Body of pancreas (tissue), 4 donors: ENCODE measurements at regions not wholly inside any gene's neighbourhood (a gene's known extent, or its start where the extent isn't known, plus 50 kb on each side); places are given as distances from the start of the nearest gene placed in this dataset.
"Not testable (repeated sequence)": the region's sequence is repeated elsewhere in the genome, so short reads cannot be mapped to it uniquely, and the experiment has no call there.

Source experiments
- ATAC-seq: fragments of 150-250 bp; one replicate; pipeline ENCODE4 v1.9.1; 2016
- DNase-seq, 4 donors: peaks; one replicate each; pipeline ENCODE4 v3.0.0-alpha.2; 2019
- H3K27ac ChIP-seq, 4 donors: fragments of 200-600 bp; sonication (generic); 1 replicate in 3 of 4; 2 replicates in 1 of 4; pipeline versions ENCODE4 v1.5.1 to v1.6.1; 2016 to 2019; ENCODE audit warnings: mild to moderate bottlenecking in 1 of 4, mixed read lengths in 1 of 4, moderate library complexity in 1 of 4
- H3K27me3 ChIP-seq, 2 donors: fragments of 200-600 bp; sonication (generic); one replicate each; pipeline ENCODE4 v1.6.0; 2016; ENCODE audit warnings: mild to moderate bottlenecking in 1 of 2
- H3K36me3 ChIP-seq, 2 donors: fragments of 200-600 bp; sonication (generic); replicated peaks in 1 of 2; 2 replicates each; pipeline ENCODE4 v1.5.1; 2016; ENCODE audit warnings: low read depth in 2 of 2; ENCODE audit not compliant: insufficient read depth in 1 of 2
- H3K4me1 ChIP-seq: fragments of 200-600 bp; sonication (generic); one replicate; pipeline ENCODE4 v1.6.0; 2016
- H3K4me3 ChIP-seq, 2 donors: fragments of 200-600 bp; sonication (generic); 1 replicate in 1 of 2; 2 replicates in 1 of 2; pipeline ENCODE4 v1.5.1; 2016 to 2019
- H3K9me3 ChIP-seq, 3 donors: fragments of 200-600 bp; sonication (generic); 1 replicate in 2 of 3; 2 replicates in 1 of 3; pipeline ENCODE4 v1.5.1; 2016
- CTCF ChIP-seq, 7 experiments: fragments of 450-650 bp in 4 of 7; fragments of 200-600 bp in 3 of 7; sonication (generic) in 3 of 7; IDR thresholded peaks; one replicate each; pipeline ENCODE4 v1.5.1; 2016 to 2019; ENCODE audit warnings: antibody characterized with exemption in 7 of 7
- POLR2A ChIP-seq, 3 donors: fragments of 450-650 bp; IDR thresholded peaks; one replicate each; pipeline ENCODE4 v1.6.1; 2016; ENCODE audit warnings: antibody characterized with exemption in 3 of 3, mild to moderate bottlenecking in 2 of 3
- WGBS, 2 donors: methylation state at CpG; one replicate each; pipeline ENCODE4 v1.1.5; 2017; 5-methylcytosine and 5-hydroxymethylcytosine counted together
- intact Hi-C: fragments of 100-400 bp; cut with DNase I; formaldehyde crosslinking; loops from one replicate; pipeline ENCODE4 v1.15.1; 2023

- Histone ChIP-seq H3K36me3 (no peaks in the 10 kb centered on the region), H3K4me3 (no peak overlapping the region), H3K4me1 (no peaks in the 10 kb centered on the region), H3K27me3 (peaks cover 0 to 39% of the 10 kb centered on the region in 2 donors), H3K27ac (no peak overlapping the region), H3K9me3 (no peaks in the 10 kb centered on the region)
- intact Hi-C loops: no loop called here
- no peak for TF ChIP-seq POLR2A (IDR thresholded peaks at IDR 0.05)
- no peak for TF ChIP-seq CTCF (IDR thresholded peaks at IDR 0.05)
- ATAC-seq (no peak), DNase-seq (no peak)
- WGBS, 2 donors: 3% methylated on average over 27 of the region's 27 CpGs
These were observed 106.6 kb downstream of the TRIM27 start for GRCh38 chr6:28816909-28817807.

GRCh38 chr6:28817808-28818145 lies 106.0 kb downstream of the TRIM27 start:
- Histone ChIP-seq H3K27ac (no peak overlapping the region), H3K4me3 (no peak overlapping the region), H3K36me3 (no peaks in the 10 kb centered on the region), H3K9me3 (no peaks in the 10 kb centered on the region), H3K27me3 (peaks cover 0 to 36% of the 10 kb centered on the region in 2 donors), H3K4me1 (no peaks in the 10 kb centered on the region)
- DNase-seq (no peak), ATAC-seq (no peak)
- 5 to 7% methylated on average over 7 of the region's 7 CpGs for WGBS, 2 donors
- TF ChIP-seq CTCF (IDR thresholded peaks at IDR 0.05): no peak
- TF ChIP-seq POLR2A (IDR thresholded peaks at IDR 0.05): no peak
- intact Hi-C loops: no loop called here

DNA sequence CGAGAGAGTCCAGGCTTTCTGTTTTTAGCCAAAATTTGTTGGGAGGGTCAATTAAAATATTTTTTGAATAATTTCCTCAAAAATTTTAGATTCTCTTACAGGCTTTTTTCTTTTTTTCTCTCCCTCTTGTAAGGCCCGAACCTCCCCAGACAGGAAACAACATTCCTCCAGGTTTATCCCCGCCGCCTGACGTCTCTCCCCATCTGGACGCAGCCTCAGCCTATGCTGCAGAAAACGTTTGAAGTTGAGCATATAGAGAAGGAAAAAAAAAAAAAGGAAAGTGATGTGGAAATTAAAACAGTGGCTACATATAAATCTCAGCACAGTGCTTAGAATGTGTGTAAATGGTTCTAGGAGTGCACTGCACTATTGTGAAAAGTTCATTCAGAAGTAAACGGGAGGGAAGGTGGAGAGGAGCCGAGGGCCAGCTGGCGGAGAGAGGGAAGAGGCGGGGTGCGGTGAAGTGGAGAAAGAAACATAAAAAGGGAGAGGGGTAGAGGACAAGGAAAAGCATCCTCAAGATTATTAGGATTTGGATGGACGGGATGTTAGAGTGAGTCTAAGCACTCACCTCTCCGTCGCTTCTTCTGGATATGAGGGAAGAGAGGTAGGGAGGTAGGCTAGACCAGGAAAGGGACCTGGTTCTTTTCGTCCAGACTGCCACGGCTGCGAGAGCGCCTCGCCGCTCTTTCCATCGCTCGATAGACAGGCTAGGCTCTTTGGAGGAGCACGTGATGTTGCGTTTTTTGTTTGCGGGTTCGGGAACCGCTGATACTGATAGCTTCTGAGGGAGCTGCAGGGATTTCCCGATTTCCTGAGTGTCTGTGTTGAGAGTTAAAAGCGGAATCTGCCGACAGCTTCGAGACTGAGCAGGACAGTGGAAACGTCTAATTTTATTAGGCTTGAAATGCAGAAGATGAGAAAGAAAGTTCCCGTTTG lies 98.7 kb downstream of the TRIM27 start:
- no peak overlapping the region for H3K4me3 ChIP-seq
- intact Hi-C loops: no loop called here
- no peak for TF ChIP-seq POLR2A (IDR thresholded peaks at IDR 0.05)
- no peak for TF ChIP-seq CTCF (IDR thresholded peaks at IDR 0.05)
- no peaks in the 10 kb centered on the region for H3K36me3 ChIP-seq
- ATAC-seq (no peak), DNase-seq (no peak)
- H3K27ac ChIP-seq: no peak overlapping the region
- peaks cover 0 to 5% (median 0%) of the 10 kb centered on the region in 3 donors for H3K9me3 ChIP-seq
- peaks cover 0 to 33% of the 10 kb centered on the region in 2 donors for H3K27me3 ChIP-seq
- no peaks in the 10 kb centered on the region for H3K4me1 ChIP-seq
- WGBS, 2 donors: 3 to 4% methylated on average over 34 of the region's 34 CpGs

GRCh38 chr6:28825732-28826293 lies 98.0 kb downstream of the TRIM27 start:
- no peak for ATAC-seq
- H3K36me3 ChIP-seq: no peaks in the 10 kb centered on the region
- peaks cover 0 to 33% of the 10 kb centered on the region in 2 donors for H3K27me3 ChIP-seq
- TF ChIP-seq CTCF (IDR thresholded peaks at IDR 0.05): no peak
- TF ChIP-seq POLR2A (IDR thresholded peaks at IDR 0.05): no peak
- H3K4me3 ChIP-seq: no peak overlapping the region
- H3K9me3 ChIP-seq: peaks cover 0 to 5% (median 0%) of the 10 kb centered on the region in 3 donors
- intact Hi-C loops: no loop called here
- no peaks in the 10 kb centered on the region for H3K4me1 ChIP-seq
- H3K27ac ChIP-seq: no peak overlapping the region
- no peak for DNase-seq
- 8 to 10% methylated on average over 16 of the region's 16 CpGs for WGBS, 2 donors

- H3K9me3 ChIP-seq, H3K36me3 ChIP-seq, H3K27ac ChIP-seq, intact Hi-C loops, DNase-seq, H3K4me1 ChIP-seq, H3K4me3 ChIP-seq, ATAC-seq: not testable (repeated sequence)
- peaks cover 0 to 24% of the 10 kb centered on the region in 2 donors for H3K27me3 ChIP-seq
- 64 to 74% methylated on average over 6 of the region's 6 CpGs for WGBS, 2 donors
These were observed 92.1 kb downstream of the TRIM27 start for GRCh38 chr6:28831683-28832082.

DNA sequence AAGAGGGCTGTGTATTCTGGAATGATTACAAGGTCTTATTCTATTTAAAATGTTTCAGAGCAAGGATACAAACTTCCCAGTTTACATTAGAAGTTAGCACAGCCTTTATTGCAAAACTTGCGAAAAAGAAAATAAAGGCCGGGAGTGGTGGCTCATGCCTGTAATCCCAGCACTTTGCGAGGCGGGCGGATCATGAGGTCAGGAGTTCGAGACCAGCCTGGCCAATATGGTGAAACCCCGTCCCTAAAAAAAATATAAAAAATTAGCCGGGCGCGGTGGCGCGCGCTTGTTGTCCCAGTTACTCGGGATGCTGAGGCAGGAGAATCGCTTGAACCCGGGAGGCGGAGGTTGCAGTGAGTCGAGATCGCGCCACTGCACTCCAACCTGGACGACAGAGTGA lies 87.1 kb downstream of the TRIM27 start:
- not testable (repeated sequence) for ATAC-seq, DNase-seq, H3K4me3 ChIP-seq, H3K9me3 ChIP-seq, H3K27ac ChIP-seq, H3K36me3 ChIP-seq
- WGBS, 2 donors: 27 to 33% methylated on average over 21 of the region's 21 CpGs
- Histone ChIP-seq H3K27me3 (peaks cover 0 to 18% of the 10 kb centered on the region in 2 donors), H3K4me1 (peaks cover 12% of the 10 kb centered on the region)
- intact Hi-C loops: loop anchor here (5.0 kb wide), 1 partner anchor 181 kb away; no protein-coding TSS in a partner anchor
